NCI-H2196 (cell line): ENCODE measurements at regions not wholly inside any gene's neighbourhood (a gene's known extent, or its start where the extent isn't known, plus 50 kb on each side); places are given as distances from the start of the nearest gene placed in this dataset.
"Not testable (repeated sequence)": the region's sequence is repeated elsewhere in the genome, so short reads cannot be mapped to it uniquely, and the experiment has no call there.

Source experiments
- DNase-seq: peaks from one replicate; lab custom pipeline; 2025; ENCODE audit not compliant: unreplicated experiment; lab: John Stamatoyannopoulos, UW

GRCh38 chr1:172717722-172718465, 59.0 kb downstream of the FASLG start:
- no peak for DNase-seq

- DNase-seq: no peak
Observed at GRCh38 chr1:172719066-172719627, 60.2 kb downstream of the FASLG start.

- peak; percentile 20 for DNase-seq
Observed at GRCh38 chr1:172719694-172720138, 60.8 kb downstream of the FASLG start.

- DNase-seq: no peak
Observed at GRCh38 chr1:172720339-172720738, 61.4 kb downstream of the FASLG start.

GRCh38 chr1:172723251-172723650, 64.3 kb downstream of the FASLG start:
- DNase-seq: no peak

GRCh38 chr1:172724232-172724631, 65.3 kb downstream of the FASLG start:
- no peak for DNase-seq

GRCh38 chr1:172724765-172725613, 66.1 kb downstream of the FASLG start:
- DNase-seq: no peak

- no peak for DNase-seq
Observed at GRCh38 chr1:172726740-172727139, 67.8 kb downstream of the FASLG start.

- DNase-seq: no peak
Observed at GRCh38 chr1:172727275-172727857, 68.5 kb downstream of the FASLG start.

- no peak for DNase-seq
Observed at GRCh38 chr1:172727956-172728603, 69.2 kb downstream of the FASLG start.

GRCh38 chr1:172728705-172729104, 69.8 kb downstream of the FASLG start:
- DNase-seq: not testable (repeated sequence)

GRCh38 chr1:172732427-172732826, 73.5 kb downstream of the FASLG start:
- DNase-seq: no peak

- no peak for DNase-seq
Observed at GRCh38 chr1:172733815-172734214, 74.9 kb downstream of the FASLG start.

GRCh38 chr1:172738389-172738788, 79.5 kb downstream of the FASLG start:
- DNase-seq: no peak

- peak; percentile 7 for DNase-seq
Observed at GRCh38 chr1:172742599-172743500, 83.9 kb downstream of the FASLG start.

- peak; percentile 16 for DNase-seq
Observed at GRCh38 chr1:172745014-172745413, 86.1 kb downstream of the FASLG start.

- DNase-seq: peak; percentile 14
Observed at GRCh38 chr1:172746091-172746949, 87.4 kb downstream of the FASLG start.

- DNase-seq: no peak
Observed at GRCh38 chr1:172748201-172748600, 89.3 kb downstream of the FASLG start.

GRCh38 chr1:172751683-172752082, 92.8 kb downstream of the FASLG start:
- no peak for DNase-seq
